GM12872 (cell line): ENCODE measurements at regions not wholly inside any gene's neighbourhood (a gene's known extent, or its start where the extent isn't known, plus 50 kb on each side); places are given as distances from the start of the nearest gene placed in this dataset.

Source experiments
- TF ChIP-seq, protein P1 (sequence below): IDR thresholded peaks from 3 replicates; pipeline ENCODE4 v1.5.1; 2011; ENCODE audit warnings: low read depth, mild to moderate bottlenecking, low read length, moderate library complexity; ENCODE audit not compliant: insufficient read depth

DNA sequence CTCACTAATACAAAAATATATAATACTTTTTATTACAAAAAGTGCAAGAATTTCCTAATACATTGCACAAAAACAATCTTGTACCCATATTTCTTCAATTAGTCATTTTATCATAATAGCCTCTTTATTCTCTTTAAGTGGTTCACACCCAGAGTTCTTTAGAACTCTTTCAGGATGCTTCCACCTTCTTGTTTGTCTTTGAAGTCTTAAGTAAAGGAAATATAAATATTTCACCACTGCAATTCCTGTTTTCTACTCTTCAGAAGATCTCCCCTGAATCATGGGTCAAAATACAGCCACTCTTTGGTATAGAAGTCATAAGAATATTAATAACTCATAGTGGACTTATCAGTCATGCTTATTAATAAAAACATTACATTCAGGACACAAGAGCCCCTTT, 293.0 kb downstream of the ATPSCKMT start:
- TF ChIP-seq, protein P1, sequence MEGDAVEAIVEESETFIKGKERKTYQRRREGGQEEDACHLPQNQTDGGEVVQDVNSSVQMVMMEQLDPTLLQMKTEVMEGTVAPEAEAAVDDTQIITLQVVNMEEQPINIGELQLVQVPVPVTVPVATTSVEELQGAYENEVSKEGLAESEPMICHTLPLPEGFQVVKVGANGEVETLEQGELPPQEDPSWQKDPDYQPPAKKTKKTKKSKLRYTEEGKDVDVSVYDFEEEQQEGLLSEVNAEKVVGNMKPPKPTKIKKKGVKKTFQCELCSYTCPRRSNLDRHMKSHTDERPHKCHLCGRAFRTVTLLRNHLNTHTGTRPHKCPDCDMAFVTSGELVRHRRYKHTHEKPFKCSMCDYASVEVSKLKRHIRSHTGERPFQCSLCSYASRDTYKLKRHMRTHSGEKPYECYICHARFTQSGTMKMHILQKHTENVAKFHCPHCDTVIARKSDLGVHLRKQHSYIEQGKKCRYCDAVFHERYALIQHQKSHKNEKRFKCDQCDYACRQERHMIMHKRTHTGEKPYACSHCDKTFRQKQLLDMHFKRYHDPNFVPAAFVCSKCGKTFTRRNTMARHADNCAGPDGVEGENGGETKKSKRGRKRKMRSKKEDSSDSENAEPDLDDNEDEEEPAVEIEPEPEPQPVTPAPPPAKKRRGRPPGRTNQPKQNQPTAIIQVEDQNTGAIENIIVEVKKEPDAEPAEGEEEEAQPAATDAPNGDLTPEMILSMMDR: no peak

DNA sequence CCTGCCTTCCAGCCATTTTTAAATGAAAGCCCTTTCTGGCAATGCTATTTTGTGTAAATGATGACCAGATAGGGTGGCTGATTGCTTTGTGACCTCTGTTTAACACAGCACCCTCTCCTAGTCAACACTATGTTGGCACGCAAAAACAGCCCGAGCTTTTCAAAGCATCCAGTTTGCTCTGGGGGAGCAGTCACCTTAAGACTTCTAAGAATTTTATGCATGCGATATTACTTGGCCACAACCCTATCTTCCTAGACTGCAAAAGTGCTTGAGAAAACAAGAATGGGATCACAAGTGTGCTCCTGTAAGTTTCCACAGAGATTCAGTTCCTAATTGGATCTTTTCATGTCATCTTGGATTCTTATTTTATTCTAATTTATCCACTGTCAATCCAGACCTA, 294.1 kb downstream of the ATPSCKMT start:
- TF ChIP-seq, protein P1: no peak

DNA sequence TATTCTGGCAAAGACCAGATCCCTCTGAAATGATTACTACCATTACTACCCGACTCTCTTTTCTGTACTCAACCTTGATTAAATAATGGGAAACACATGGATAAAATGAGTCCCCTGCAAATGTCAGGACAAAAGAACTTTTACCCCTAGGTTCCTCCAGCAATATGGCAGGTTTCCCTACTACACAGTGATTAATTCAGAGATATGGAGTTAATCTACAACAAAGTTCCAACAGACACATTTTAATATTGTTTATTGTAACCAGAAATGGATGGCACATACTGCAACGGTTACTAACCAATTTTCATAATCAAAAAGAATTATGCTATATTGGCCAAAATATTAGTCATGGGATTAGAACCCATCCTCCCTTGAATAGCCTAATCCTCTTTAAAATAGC, 294.8 kb downstream of the ATPSCKMT start:
- TF ChIP-seq, protein P1: no peak

DNA sequence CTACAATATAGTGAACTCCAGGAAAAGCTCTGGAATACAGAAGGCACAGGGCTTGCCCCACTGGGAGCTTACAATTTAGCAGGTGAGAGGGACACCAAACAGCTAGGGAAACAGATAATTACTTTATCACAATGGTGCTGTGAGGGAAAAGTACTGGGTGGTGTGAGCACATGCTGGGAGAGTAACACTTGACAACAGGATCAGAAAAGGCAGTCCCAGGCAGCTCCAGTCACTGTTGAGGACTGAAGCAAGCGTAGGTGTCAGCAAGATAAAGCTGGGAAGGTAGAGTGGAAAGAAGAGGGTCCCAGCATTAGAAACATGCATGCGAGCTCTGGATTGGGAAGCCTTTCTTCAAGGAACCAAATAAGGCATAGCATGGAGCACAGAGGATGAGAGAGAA, 296.0 kb downstream of the ATPSCKMT start:
- TF ChIP-seq, protein P1: no peak

DNA sequence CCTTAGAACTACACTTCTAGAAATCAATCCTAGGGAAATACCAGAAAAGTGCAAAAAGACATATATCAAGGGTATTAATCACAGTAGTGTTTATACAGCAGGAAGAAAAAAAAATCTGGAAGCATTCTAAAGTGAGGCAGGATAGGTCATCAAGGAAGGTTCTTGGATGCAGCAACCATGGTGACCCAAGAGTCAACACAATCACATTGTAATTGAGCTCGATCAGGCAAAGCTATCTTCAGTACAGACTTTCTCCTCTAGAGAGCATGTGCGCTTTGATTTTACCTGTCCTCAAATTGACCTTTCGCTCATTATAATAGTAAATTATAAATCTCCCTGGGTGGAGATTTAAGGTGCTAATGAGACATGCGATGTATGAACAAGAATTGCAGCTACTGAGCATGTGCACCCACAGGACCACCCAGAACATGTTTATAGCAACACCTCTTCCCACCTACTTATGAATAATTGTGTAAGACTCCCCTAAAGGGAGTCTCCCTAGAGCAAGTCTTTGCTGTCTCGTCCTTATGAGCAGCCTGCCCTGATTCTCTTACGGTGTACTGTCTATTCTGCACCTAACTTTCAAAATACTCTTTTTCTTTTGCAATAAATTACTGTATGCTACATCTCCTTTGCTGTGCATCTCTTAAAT, 297.7 kb downstream of the ATPSCKMT start:
- TF ChIP-seq, protein P1: no peak

DNA sequence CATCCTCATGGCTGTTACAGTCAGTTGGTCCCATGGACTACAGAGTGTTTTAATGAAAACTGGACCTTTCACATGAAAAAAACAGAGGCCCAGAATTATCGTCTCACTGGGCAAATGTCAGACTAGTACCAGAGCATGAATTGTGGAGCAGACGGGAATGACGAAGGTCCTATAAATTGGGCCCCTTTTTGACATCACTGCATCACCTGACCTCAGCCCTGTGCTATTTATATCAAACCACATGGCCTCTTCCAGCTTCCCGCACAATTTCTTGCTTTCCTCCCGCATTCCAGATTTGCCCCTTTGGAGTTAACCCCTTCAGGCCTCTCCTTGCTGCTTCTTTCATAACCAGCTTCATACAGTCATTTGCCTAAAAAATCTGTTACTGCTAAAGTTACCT, 301.7 kb downstream of the ATPSCKMT start:
- TF ChIP-seq, protein P1: no peak

DNA sequence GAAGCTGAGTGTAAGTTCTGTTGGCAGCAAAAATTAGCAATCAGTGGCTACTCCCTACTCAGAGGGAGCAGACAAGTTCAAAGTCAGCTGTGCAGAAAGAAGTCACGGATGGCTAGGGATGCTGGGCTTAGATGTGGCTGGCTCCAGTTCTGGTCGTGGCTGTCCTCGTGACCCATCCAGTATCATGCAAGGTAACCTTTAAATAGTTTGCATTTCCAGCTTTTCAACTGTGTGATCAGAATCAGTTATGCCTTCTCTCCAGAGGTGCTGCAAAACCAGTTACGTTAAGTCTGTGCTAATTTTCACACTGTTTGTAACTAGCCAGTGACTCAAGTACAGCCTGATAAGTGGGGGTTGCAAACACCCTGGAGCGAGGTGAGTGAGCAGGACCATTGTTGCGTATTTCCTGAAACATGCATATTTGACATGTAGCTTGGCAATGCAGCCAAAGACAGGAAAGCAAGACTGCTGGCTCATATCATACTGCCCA, 302.4 kb downstream of the ATPSCKMT start:
- TF ChIP-seq, protein P1: no peak

DNA sequence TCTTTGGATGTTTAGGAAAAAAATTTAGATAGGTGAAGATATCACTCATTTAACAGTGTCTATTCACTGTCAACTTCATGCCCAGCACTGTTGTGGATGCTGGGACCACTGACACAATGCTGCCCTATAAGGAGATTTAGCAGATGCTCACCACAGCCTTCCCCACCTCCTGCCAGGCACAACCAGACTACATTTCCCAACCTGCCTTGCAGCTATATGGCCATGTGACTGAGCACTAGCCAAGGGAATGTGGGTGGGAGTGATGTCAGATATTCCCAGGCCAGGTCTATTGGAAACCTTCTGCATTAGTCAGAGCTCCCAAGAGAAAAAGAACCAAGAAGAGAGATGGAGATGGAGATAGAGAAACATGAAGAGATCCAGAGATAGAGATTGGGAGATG, 302.6 kb upstream of the TAS2R1 start:
- TF ChIP-seq, protein P1: no peak
